ES-I3 (cell line): ENCODE measurements at regions not wholly inside any gene's neighbourhood (a gene's known extent, or its start where the extent isn't known, plus 50 kb on each side); places are given as distances from the start of the nearest gene placed in this dataset.

Experiments
- H3K36me3 ChIP-seq: 2 replicates; pipeline ENCODE4 v1.6.1; 2013; ENCODE audit warnings: mild to moderate bottlenecking, low read length, control low read depth, moderate library complexity; ENCODE audit not compliant: insufficient read depth
- H3K4me1 ChIP-seq: 2 replicates; pipeline ENCODE4 v1.6.1; 2013; ENCODE audit warnings: mild to moderate bottlenecking, control low read depth, low read length; ENCODE audit not compliant: insufficient read depth
- H3K9ac ChIP-seq: 2 replicates; pipeline ENCODE4 v1.6.1; 2013; ENCODE audit warnings: low read depth, mild to moderate bottlenecking, low read length, moderate library complexity
- H3K9me3 ChIP-seq: 2 replicates; pipeline ENCODE4 v1.6.1; 2013; ENCODE audit warnings: mild to moderate bottlenecking, low read length, moderate library complexity; ENCODE audit not compliant: control insufficient read depth, insufficient read depth

DNA sequence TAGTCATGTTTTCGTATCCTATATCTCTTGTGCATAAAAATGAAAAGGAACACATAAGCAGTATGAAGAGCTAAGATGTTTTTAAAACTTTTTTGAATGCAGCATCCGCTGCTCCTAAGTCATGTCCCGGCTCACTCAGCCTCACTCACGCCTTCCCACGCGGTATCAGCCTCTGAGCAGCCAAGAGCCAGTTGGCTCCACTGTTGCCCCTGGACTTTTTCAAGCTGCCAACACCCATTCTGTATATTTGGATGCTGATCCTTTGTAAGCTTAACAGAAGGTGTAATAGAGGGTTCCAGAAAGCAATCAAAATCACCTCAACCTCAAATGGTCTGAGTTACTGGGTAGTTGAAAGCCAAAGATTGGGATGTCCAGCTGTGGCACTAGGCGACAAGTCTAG, 139.3 kb downstream of the TTLL2 start:
- no peaks in the 10 kb centered on the region for H3K36me3 ChIP-seq
- no peaks in the 10 kb centered on the region for H3K9me3 ChIP-seq
- H3K4me1 ChIP-seq, result peaks cover 5% of the 10 kb centered on the region; the same call in 1 of the 2 replicates
- H3K9ac ChIP-seq, result no peak overlapping the region

GRCh38 chr6:167465482-167465881, 140.6 kb downstream of the TTLL2 start:
- H3K9me3 ChIP-seq, result no peaks in the 10 kb centered on the region
- no peaks in the 10 kb centered on the region for H3K36me3 ChIP-seq
- H3K9ac ChIP-seq, result no peak overlapping the region

DNA sequence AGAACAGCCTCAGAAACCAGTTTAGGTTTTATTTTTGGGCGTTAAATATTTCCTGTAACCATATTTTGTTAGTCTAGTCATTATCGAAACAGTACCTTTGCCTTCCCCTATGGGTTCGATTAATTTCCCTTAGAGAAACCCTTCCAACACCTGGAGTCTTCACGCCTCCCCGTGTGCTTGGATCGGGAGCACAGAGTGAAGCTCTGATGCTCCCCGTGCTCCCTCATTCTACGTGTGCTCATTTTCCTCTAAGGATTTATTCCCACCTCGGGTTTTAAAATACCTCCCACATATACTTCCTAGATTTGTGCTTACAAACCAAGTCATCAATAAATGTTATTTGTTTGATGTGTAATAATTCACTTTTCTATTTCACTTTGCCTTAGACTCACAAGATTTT, 142.4 kb downstream of the TTLL2 start:
- Histone ChIP-seq H3K9ac (no peak overlapping the region), H3K36me3 (no peaks in the 10 kb centered on the region), H3K4me1 (peaks cover 10% of the 10 kb centered on the region; the same call in 1 of the 2 replicates), H3K9me3 (no peaks in the 10 kb centered on the region)

More at GRCh38 chr6:167465482-167465881, 140.6 kb downstream of the TTLL2 start:
- H3K4me1 ChIP-seq, result peaks cover 10% of the 10 kb centered on the region; the same call in 1 of the 2 replicates

GRCh38 chr6:167467793-167468431, 143.0 kb downstream of the TTLL2 start:
- H3K4me1 ChIP-seq, result peaks cover 12% of the 10 kb centered on the region; the same call in 1 of the 2 replicates

GRCh38 chr6:167469101-167469500, 144.2 kb downstream of the TTLL2 start:
- Histone ChIP-seq H3K9ac (no peak overlapping the region), H3K4me1 (peaks cover 16% of the 10 kb centered on the region), H3K36me3 (no peaks in the 10 kb centered on the region)

More at GRCh38 chr6:167467793-167468431, 143.0 kb downstream of the TTLL2 start:
- Histone ChIP-seq H3K9me3 (no peaks in the 10 kb centered on the region), H3K9ac (no peak overlapping the region), H3K36me3 (no peaks in the 10 kb centered on the region)

DNA sequence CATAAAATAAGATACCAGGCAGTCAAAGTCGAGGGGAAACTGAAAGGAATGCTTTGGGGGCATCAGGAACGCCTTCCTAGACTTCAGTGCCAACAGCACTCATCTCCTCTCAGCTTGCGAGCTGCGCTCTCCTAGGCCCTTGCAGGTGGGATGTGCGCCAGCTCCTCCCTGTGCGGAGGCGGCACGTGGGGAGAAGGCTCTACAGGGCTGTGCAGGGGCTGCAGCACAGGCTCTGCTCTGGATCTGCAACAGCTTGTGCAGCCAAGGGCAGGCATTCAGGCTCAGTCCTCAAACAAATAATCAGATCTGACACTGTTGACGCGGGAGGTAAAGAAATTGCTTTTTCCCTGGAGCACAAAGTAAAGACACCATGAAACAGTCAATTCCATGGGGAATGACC, 144.8 kb downstream of the TTLL2 start:
- no peaks in the 10 kb centered on the region for H3K9me3 ChIP-seq
- peaks cover 19% of the 10 kb centered on the region for H3K4me1 ChIP-seq
- no peak overlapping the region for H3K9ac ChIP-seq
- no peaks in the 10 kb centered on the region for H3K36me3 ChIP-seq

More at GRCh38 chr6:167469101-167469500, 144.2 kb downstream of the TTLL2 start:
- no peaks in the 10 kb centered on the region for H3K9me3 ChIP-seq

GRCh38 chr6:167470101-167470835, 145.4 kb downstream of the TTLL2 start:
- H3K4me1 ChIP-seq, result peaks cover 22% of the 10 kb centered on the region
- no peak overlapping the region for H3K9ac ChIP-seq
- H3K36me3 ChIP-seq, result no peaks in the 10 kb centered on the region
- no peaks in the 10 kb centered on the region; the same call in 1 of the 2 replicates for H3K9me3 ChIP-seq

DNA sequence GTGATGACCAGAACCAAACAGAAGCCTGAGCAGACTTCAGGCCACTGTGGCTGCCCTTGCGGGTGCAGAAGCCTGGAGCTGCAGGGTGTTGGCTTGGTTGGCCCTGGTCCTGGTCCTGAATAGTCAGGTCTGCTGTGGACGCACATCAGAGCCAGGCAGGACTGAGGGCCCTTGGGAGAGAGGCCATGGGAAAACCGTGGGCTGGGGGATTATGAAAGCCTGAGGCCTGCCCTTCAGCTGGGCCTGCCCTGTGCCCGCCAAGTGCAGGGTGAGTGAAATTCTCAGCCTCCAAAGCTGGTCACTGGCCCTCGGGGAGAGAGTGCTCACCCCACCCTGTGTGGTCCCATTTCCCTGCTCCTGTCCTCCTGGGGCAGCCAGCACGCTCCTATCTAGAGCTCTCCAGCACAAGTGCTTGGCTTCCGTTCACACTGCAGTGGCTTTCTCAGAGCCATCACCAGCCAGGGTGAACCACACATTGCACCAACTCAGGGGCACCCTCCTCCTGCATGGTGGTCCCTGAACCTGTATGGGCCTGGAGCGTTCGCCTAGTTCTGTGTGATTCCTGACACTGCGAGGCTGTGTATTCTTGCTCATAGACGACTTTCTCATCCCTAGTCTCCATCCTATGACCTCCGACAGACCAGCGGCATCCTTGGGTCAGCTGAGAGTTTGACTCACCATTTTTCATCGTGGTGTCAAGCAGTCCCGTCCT, 146.1 kb downstream of the TTLL2 start:
- Histone ChIP-seq H3K9me3 (no peaks in the 10 kb centered on the region; the same call in 1 of the 2 replicates), H3K9ac (no peak overlapping the region), H3K4me1 (peaks cover 30% of the 10 kb centered on the region), H3K36me3 (no peaks in the 10 kb centered on the region)

DNA sequence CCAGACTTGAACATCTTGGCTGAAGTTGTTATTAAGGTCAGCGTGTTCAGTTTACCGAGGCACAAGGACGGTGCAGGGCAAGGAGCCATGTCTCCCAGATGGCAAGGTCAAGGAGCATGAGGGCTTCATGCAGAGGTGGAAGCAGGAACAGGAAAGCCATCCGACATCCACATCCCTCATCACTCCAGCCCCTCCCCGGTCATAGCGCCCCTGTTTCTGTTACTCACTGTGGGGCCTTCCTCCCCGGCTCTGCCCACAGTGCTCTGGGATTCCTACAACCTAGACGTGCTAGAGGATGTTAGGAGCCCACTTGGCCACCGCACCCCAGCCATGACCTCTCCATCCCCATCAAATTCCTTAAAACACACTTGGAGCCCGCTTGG, 146.7 kb downstream of the TTLL2 start:
- H3K4me1 ChIP-seq, result peaks cover 34% of the 10 kb centered on the region
- H3K36me3 ChIP-seq, result no peaks in the 10 kb centered on the region
- no peak overlapping the region for H3K9ac ChIP-seq
- no peaks in the 10 kb centered on the region; the same call in 1 of the 2 replicates for H3K9me3 ChIP-seq

DNA sequence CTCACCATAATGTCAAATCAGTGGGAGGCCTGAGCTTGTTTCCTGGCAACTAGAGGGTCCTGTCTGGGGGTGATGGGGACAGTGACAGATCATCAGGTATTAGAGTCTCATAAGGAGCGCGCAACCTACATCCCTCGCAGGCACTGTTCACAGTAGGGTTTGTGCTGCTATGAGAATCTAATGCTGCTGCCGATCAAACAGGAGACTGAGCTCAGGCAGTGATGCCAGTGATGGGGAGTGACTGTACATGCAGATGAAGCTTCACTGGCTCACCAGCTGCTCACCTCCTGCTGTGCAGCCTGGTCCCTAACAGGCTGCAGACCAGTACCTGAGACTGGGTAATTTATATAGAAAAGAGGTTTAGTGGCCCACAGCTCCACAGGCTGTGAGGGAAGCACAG, 147.3 kb downstream of the TTLL2 start:
- Histone ChIP-seq H3K36me3 (no peaks in the 10 kb centered on the region), H3K4me1 (peaks cover 34% of the 10 kb centered on the region), H3K9ac (no peak overlapping the region), H3K9me3 (no peaks in the 10 kb centered on the region; the same call in 1 of the 2 replicates)

DNA sequence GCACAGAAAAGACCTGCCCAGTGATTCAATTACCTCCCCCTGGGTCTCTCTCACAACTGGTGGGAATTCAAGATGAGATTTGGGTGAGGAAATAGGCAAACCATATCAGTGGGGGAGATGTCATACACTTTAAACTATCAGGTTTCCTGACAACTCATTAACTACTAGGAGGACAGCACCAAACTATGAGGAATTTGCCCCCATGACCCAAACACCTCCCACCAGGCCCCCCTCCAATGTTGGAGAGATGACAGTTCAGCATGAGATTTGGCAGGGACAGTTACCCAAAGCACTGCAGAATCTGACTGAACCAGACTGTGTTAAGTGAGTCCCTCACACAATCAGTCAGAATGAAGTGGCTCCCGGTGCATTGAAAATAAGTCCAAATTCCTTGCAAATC, 148.0 kb downstream of the TTLL2 start:
- H3K9me3 ChIP-seq, result no peaks in the 10 kb centered on the region; the same call in 1 of the 2 replicates
- no peak overlapping the region for H3K9ac ChIP-seq
- no peaks in the 10 kb centered on the region for H3K36me3 ChIP-seq
- H3K4me1 ChIP-seq, result peaks cover 34% of the 10 kb centered on the region

DNA sequence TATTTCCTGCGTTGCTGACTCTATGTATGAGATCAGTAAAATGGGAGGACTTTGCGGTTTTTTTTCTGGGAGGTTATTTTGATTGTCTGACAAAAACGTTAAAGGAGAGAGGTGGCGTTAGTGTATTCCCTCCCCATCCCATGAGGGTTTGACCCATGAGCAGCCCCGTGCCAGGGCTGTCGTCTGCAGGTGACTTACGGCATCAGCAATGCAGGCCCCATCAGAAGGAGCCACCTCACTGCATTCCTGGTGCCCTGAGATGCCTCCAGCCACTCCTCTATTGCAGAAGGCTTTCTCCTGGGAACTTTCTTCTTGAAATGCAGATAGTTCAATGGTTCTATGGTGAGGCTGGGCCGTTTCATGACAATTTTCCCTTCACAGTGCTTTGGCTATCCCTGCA, 149.3 kb downstream of the TTLL2 start:
- H3K9me3 ChIP-seq, result no peaks in the 10 kb centered on the region; the same call in 1 of the 2 replicates
- H3K4me1 ChIP-seq, result peaks cover 29% of the 10 kb centered on the region
- H3K36me3 ChIP-seq, result no peaks in the 10 kb centered on the region
- H3K9ac ChIP-seq, result no peak overlapping the region

DNA sequence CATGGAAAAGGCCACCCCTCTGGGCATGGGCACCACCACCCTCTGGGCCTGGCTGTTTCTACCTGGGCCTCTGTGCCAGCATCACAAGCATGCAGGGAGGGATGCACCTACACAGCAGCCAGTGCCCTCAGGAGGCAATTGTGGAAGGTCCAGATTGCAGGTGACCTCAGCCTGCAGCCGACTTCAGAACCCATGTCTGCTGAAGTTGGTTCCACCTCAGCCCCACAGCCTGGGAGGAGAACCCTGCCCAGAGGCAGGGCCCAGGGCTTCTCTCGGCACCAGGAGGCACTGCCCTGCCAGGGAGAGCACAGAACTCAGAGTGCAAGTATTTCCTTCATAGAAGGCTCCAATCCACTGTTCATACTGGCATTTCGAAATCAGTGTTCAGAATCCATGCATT, 149.8 kb downstream of the TTLL2 start:
- Histone ChIP-seq H3K9me3 (no peaks in the 10 kb centered on the region; the same call in 1 of the 2 replicates), H3K36me3 (no peaks in the 10 kb centered on the region), H3K9ac (no peak overlapping the region), H3K4me1 (peaks cover 24% of the 10 kb centered on the region)

DNA sequence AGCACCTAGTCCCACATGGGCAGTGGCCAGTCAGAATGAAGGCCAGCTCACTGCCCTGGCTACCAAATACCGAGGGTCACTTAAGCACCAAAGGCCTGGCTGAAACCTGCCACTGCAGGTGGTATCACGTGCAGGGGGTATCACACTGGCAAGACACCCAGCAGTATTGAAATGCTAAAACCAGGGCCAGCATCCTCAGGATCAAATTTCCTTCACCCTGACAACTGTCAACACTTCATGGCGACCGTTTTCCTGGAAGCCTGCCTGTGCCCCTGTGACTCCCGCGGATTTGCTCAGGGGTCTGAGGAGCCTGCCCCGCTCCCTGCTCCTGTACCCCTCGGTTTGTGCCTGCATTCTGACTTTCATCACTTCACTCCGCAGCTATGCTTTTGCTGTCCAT, 151.1 kb downstream of the TTLL2 start:
- Histone ChIP-seq H3K9ac (no peak overlapping the region), H3K9me3 (no peaks in the 10 kb centered on the region; the same call in 1 of the 2 replicates), H3K36me3 (no peaks in the 10 kb centered on the region), H3K4me1 (peaks cover 28% of the 10 kb centered on the region)
